Fibroblast of lung (primary cell): ENCODE measurements at regions not wholly inside any gene's neighbourhood (a gene's known extent, or its start where the extent isn't known, plus 50 kb on each side); places are given as distances from the start of the nearest gene placed in this dataset.
A peak's percentile ranks its signal among the peaks of the same experiment; 100 is the strongest.

Experiments
- DNase-seq, 2 donors: peaks; one replicate each; pipeline versions ENCODE4 v3.0.0 to v3.0.0-alpha.2; 2010; ENCODE audit warnings: low read depth in 2 of 2
- H2AFZ ChIP-seq: 2 replicates; pipeline ENCODE4 v1.5.1; 2012; ENCODE audit warnings: low read length, control low read depth, inconsistent platforms
- H3K27ac ChIP-seq: 2 replicates; pipeline ENCODE4 v1.5.1; 2011; ENCODE audit warnings: low read length, control low read depth; ENCODE audit not compliant: insufficient read depth
- H3K27me3 ChIP-seq: 2 replicates; pipeline ENCODE4 v1.5.1; 2011; ENCODE audit warnings: mild to moderate bottlenecking, low read length; ENCODE audit not compliant: control insufficient read depth, insufficient read depth
- H3K36me3 ChIP-seq: 2 replicates; pipeline ENCODE4 v1.5.1; 2011; ENCODE audit warnings: low read length; ENCODE audit not compliant: control insufficient read depth, insufficient read depth
- H3K4me1 ChIP-seq: 2 replicates; pipeline ENCODE4 v1.5.1; 2011; ENCODE audit warnings: low read length; ENCODE audit not compliant: control insufficient read depth, insufficient read depth; ENCODE audit errors: extremely low read depth
- H3K4me2 ChIP-seq: 2 replicates; pipeline ENCODE4 v1.5.1; 2011; ENCODE audit warnings: low read length, control low read depth; ENCODE audit not compliant: insufficient read depth; ENCODE audit errors: extremely low read depth
- H3K4me3 ChIP-seq, 4 experiments: fragments of 200-600 bp in 1 of 4; sonication (generic) in 1 of 4; replicated peaks in 1 of 4; 2 replicates each; pipeline ENCODE4 v1.5.1; 2011 to 2016; ENCODE audit warnings: low read length in 4 of 4, low read depth in 3 of 4, mild to moderate bottlenecking in 3 of 4, control low read depth in 2 of 4, inconsistent platforms in 1 of 4, mixed read lengths in 1 of 4; ENCODE audit not compliant: insufficient read depth in 1 of 4; ENCODE audit errors: control extremely low read depth in 1 of 4
- H3K79me2 ChIP-seq: 2 replicates; pipeline ENCODE4 v1.5.1; 2012; ENCODE audit warnings: mild to moderate bottlenecking, low read length, inconsistent platforms; ENCODE audit not compliant: control insufficient read depth, insufficient read depth
- H3K9ac ChIP-seq: 2 replicates; pipeline ENCODE4 v1.5.1; 2011; ENCODE audit warnings: mild to moderate bottlenecking, low read length, control low read depth; ENCODE audit not compliant: insufficient read depth
- H3K9me3 ChIP-seq: 2 replicates; pipeline ENCODE4 v1.5.1; 2012; ENCODE audit warnings: low read depth, low read length; ENCODE audit not compliant: control insufficient read depth, insufficient read depth
- H4K20me1 ChIP-seq: 2 replicates; pipeline ENCODE4 v1.5.1; 2011; ENCODE audit warnings: low read length; ENCODE audit not compliant: control insufficient read depth, insufficient read depth; ENCODE audit errors: extremely low read depth
- CTCF ChIP-seq, 2 donors: IDR thresholded peaks in 1 of 2; conservative IDR thresholded peaks in 1 of 2; 1 replicate in 1 of 2; 2 replicates in 1 of 2; pipeline ENCODE4 v1.5.1; 2011 to 2012; ENCODE audit warnings: low read length in 2 of 2, control low read depth in 1 of 2, inconsistent platforms in 1 of 2, low read depth in 1 of 2, mild to moderate bottlenecking in 1 of 2
- EZH2 ChIP-seq: IDR thresholded peaks from 2 replicates; pipeline ENCODE4 v1.5.1; 2012; ENCODE audit warnings: low read length, control low read depth, mild to moderate bottlenecking; ENCODE audit errors: missing control alignments

DNA sequence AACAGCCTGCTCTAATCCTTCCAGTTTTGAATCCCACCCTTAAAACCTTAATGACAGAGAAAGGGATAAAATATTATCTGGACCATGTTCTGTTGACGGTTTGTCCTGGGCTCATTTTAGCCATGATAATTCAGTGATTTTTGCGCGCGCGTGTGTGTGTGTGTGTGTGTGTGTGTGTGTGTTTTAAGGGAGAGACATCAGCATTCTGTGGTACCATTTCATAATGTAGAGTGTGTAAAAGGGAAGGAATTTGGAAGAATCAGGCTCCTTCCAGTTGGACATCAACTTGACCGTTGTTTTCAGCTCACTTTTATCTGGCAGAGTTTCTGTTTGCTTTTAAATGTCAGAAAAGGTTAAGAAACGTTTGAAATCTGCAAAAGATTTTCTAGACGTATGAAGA lies 535.5 kb downstream of the TNS1 start:
- H3K27me3 ChIP-seq = no peaks in the 10 kb centered on the region
- H3K9ac ChIP-seq = no peak overlapping the region
- H2AFZ ChIP-seq = no peak overlapping the region
- no peak overlapping the region for H3K4me3 ChIP-seq
- H3K4me2 ChIP-seq = no peak overlapping the region
- TF ChIP-seq EZH2 (no peak), CTCF (conservative IDR thresholded peaks at IDR 0.05 in 1 of 2, IDR thresholded peaks at IDR 0.05 in 1 of 2; ENCODE audit: low read depth in 1 of 2, low read length in 2 of 2) (no peak)
- no peaks in the 10 kb centered on the region for H3K36me3 ChIP-seq
- H4K20me1 ChIP-seq = no peaks in the 10 kb centered on the region
- H3K9me3 ChIP-seq = no peaks in the 10 kb centered on the region
- no peaks in the 10 kb centered on the region for H3K4me1 ChIP-seq
- no peaks in the 10 kb centered on the region for H3K79me2 ChIP-seq
- no peak overlapping the region for H3K27ac ChIP-seq
- DNase-seq = peak; percentile 23 to 40

- Histone ChIP-seq H4K20me1 (no peaks in the 10 kb centered on the region), H3K9ac (no peak overlapping the region), H3K27ac (no peak overlapping the region), H2AFZ (no peak overlapping the region), H3K9me3 (no peaks in the 10 kb centered on the region), H3K4me1 (no peaks in the 10 kb centered on the region), H3K36me3 (no peaks in the 10 kb centered on the region), H3K4me3 (no peak overlapping the region), H3K4me2 (no peak overlapping the region), H3K27me3 (no peaks in the 10 kb centered on the region), H3K79me2 (no peaks in the 10 kb centered on the region)
- TF ChIP-seq EZH2 (no peak), CTCF (conservative IDR thresholded peaks at IDR 0.05 in 1 of 2, IDR thresholded peaks at IDR 0.05 in 1 of 2; ENCODE audit: low read depth in 1 of 2, low read length in 2 of 2) (no peak)
- DNase-seq = no peak
Measured at GRCh38 chr2:217466805-217467204, 536.0 kb downstream of the TNS1 start.

GRCh38 chr2:217466104-217466503 lies 536.7 kb downstream of the TNS1 start:
- Histone ChIP-seq H3K4me3 (no peak overlapping the region), H3K9ac (no peak overlapping the region), H2AFZ (no peak overlapping the region), H4K20me1 (no peaks in the 10 kb centered on the region), H3K4me1 (no peaks in the 10 kb centered on the region), H3K27ac (no peak overlapping the region), H3K9me3 (no peaks in the 10 kb centered on the region), H3K36me3 (no peaks in the 10 kb centered on the region), H3K4me2 (no peak overlapping the region), H3K27me3 (no peaks in the 10 kb centered on the region), H3K79me2 (no peaks in the 10 kb centered on the region)
- no peak for DNase-seq
- no peak for TF ChIP-seq CTCF (conservative IDR thresholded peaks at IDR 0.05 in 1 of 2, IDR thresholded peaks at IDR 0.05 in 1 of 2; ENCODE audit: low read depth in 1 of 2, low read length in 2 of 2)
- no peak for TF ChIP-seq EZH2
